C4-2B (cell line): ENCODE measurements at regions not wholly inside any gene's neighbourhood (a gene's known extent, or its start where the extent isn't known, plus 50 kb on each side); places are given as distances from the start of the nearest gene placed in this dataset.

Experiments
- ZFX ChIP-seq: fragments of 450-650 bp; IDR thresholded peaks from 2 replicates; pipeline ENCODE4 v1.6.1; 2017
- TF ChIP-seq, protein P1 (sequence below): fragments of 450-650 bp; conservative IDR thresholded peaks from 2 replicates; pipeline ENCODE4 v1.5.1; 2017; ENCODE audit warnings: mild to moderate bottlenecking

DNA sequence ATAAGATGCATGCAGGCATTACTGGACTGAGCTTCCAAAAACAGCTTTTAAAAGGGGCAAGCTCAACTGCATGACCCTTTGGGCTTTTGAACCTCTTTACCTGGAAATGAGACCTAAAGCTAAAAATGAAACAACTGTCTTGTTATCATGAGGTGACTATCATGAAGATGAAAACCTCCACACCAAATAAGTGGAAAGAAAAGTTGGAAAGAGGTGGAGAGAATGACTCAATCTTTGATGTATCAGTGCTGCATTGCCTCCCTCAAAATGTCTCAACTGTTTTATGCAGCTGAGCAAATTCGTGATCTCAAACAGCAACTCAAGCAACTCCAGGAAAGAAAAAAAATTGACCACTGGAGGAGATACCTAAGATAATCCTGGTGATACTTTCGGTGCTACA lies 307.1 kb downstream of the KBTBD8 start:
- TF ChIP-seq, protein P1, sequence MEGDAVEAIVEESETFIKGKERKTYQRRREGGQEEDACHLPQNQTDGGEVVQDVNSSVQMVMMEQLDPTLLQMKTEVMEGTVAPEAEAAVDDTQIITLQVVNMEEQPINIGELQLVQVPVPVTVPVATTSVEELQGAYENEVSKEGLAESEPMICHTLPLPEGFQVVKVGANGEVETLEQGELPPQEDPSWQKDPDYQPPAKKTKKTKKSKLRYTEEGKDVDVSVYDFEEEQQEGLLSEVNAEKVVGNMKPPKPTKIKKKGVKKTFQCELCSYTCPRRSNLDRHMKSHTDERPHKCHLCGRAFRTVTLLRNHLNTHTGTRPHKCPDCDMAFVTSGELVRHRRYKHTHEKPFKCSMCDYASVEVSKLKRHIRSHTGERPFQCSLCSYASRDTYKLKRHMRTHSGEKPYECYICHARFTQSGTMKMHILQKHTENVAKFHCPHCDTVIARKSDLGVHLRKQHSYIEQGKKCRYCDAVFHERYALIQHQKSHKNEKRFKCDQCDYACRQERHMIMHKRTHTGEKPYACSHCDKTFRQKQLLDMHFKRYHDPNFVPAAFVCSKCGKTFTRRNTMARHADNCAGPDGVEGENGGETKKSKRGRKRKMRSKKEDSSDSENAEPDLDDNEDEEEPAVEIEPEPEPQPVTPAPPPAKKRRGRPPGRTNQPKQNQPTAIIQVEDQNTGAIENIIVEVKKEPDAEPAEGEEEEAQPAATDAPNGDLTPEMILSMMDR, result no peak
- no peak for TF ChIP-seq ZFX
